GM04503 (cell line): ENCODE measurements at regions not wholly inside any gene's neighbourhood (a gene's known extent, or its start where the extent isn't known, plus 50 kb on each side); places are given as distances from the start of the nearest gene placed in this dataset.
A peak's percentile ranks its signal among the peaks of the same experiment; 100 is the strongest.
"Not testable (repeated sequence)": the region's sequence is repeated elsewhere in the genome, so short reads cannot be mapped to it uniquely, and the experiment has no call there.

Experiments
- DNase-seq: peaks from one replicate; pipeline ENCODE4 v3.0.0-alpha.2; 2012; ENCODE audit warnings: low read depth

- no peak for DNase-seq
Observed at GRCh38 chr14:87049950-87050349, 943.0 kb downstream of the GALC start.

GRCh38 chr14:87046960-87047359 lies 946.0 kb downstream of the GALC start:
- DNase-seq, result no peak

- DNase-seq, result no peak
Observed at GRCh38 chr14:87045956-87046355, 947.0 kb downstream of the GALC start.

GRCh38 chr14:87045246-87045645 lies 947.7 kb downstream of the GALC start:
- DNase-seq, result no peak

GRCh38 chr14:87044807-87045206 lies 948.2 kb downstream of the GALC start:
- no peak for DNase-seq

- no peak for DNase-seq
Observed at GRCh38 chr14:87043667-87044200, 949.2 kb downstream of the GALC start.

- DNase-seq, result no peak
Observed at GRCh38 chr14:87042354-87042753, 950.6 kb downstream of the GALC start.

- no peak for DNase-seq
Observed at GRCh38 chr14:87041290-87042020, 951.5 kb downstream of the GALC start.

GRCh38 chr14:87034680-87035079 lies 958.3 kb downstream of the GALC start:
- no peak for DNase-seq

GRCh38 chr14:87030197-87030596 lies 962.8 kb downstream of the GALC start:
- DNase-seq, result no peak

- not testable (repeated sequence) for DNase-seq
Observed at GRCh38 chr14:87020106-87020505, 972.9 kb downstream of the GALC start.

- no peak for DNase-seq
Observed at GRCh38 chr14:87018294-87018693, 974.7 kb downstream of the GALC start.

GRCh38 chr14:87017335-87017734 lies 975.6 kb downstream of the GALC start:
- DNase-seq, result no peak

GRCh38 chr14:87014856-87015255 lies 978.1 kb downstream of the GALC start:
- no peak for DNase-seq

- DNase-seq, result peak; percentile 20
Observed at GRCh38 chr14:87013583-87013982, 979.4 kb downstream of the GALC start.

- no peak for DNase-seq
Observed at GRCh38 chr14:87008965-87009364, 984.0 kb downstream of the GALC start.

GRCh38 chr14:87005280-87005679 lies 987.7 kb downstream of the GALC start:
- peak; percentile 9 for DNase-seq

GRCh38 chr14:87002776-87003175 lies 990.2 kb downstream of the GALC start:
- no peak for DNase-seq

- DNase-seq, result no peak
Observed at GRCh38 chr14:87001333-87001732, 991.6 kb downstream of the GALC start.

GRCh38 chr14:87000081-87000480 lies 992.9 kb downstream of the GALC start:
- no peak for DNase-seq

- DNase-seq, result peak; percentile 29
Observed at GRCh38 chr14:86999036-86999435, 993.9 kb downstream of the GALC start.

- no peak for DNase-seq
Observed at GRCh38 chr14:86997271-86997670, 995.7 kb downstream of the GALC start.

- no peak for DNase-seq
Observed at GRCh38 chr14:86990396-86990795, 1002.6 kb downstream of the GALC start.

GRCh38 chr14:86989285-86989684 lies 1003.7 kb downstream of the GALC start:
- no peak for DNase-seq
